ENCODE measurements at regions not wholly inside any gene's neighbourhood (a gene's known extent, or its start where the extent isn't known, plus 50 kb on each side); places are given as distances from the start of the nearest gene placed in this dataset.
"Not testable (repeated sequence)": the region's sequence is repeated elsewhere in the genome, so short reads cannot be mapped to it uniquely, and the experiment has no call there.

GRCh38 chr4:82097504-82097903 is 276.3 kb downstream of the HNRNPD start:
- Mint-ChIP-seq H3K4me1 (no peaks in the 10 kb centered on the region), H3K36me3 (no peaks in the 10 kb centered on the region), H3K4me3 (no peak overlapping the region), H3K27ac (no peak overlapping the region), H3K27me3 (no peaks in the 10 kb centered on the region), H3K9me3 (no peaks in the 10 kb centered on the region)

- no peak overlapping the region for H3K4me3 Mint-ChIP-seq
- no peaks in the 10 kb centered on the region for H3K36me3 Mint-ChIP-seq
- no peaks in the 10 kb centered on the region for H3K9me3 Mint-ChIP-seq
- no peak overlapping the region for H3K27ac Mint-ChIP-seq
- H3K27me3 Mint-ChIP-seq, result no peaks in the 10 kb centered on the region
- no peaks in the 10 kb centered on the region for H3K4me1 Mint-ChIP-seq
Measured at GRCh38 chr4:82090717-82091116, 283.1 kb downstream of the HNRNPD start.

GRCh38 chr4:82084747-82085146 is 289.0 kb downstream of the HNRNPD start:
- Mint-ChIP-seq H3K27me3 (no peaks in the 10 kb centered on the region), H3K4me1 (no peaks in the 10 kb centered on the region), H3K27ac (no peak overlapping the region), H3K4me3 (no peak overlapping the region), H3K9me3 (no peaks in the 10 kb centered on the region), H3K36me3 (no peaks in the 10 kb centered on the region)

GRCh38 chr4:82077471-82077995 is 296.3 kb downstream of the HNRNPD start:
- not testable (repeated sequence) for H3K27ac Mint-ChIP-seq, H3K27me3 Mint-ChIP-seq, H3K36me3 Mint-ChIP-seq

GRCh38 chr4:82076809-82077208 is 297.0 kb downstream of the HNRNPD start:
- Mint-ChIP-seq H3K27ac (no peak overlapping the region), H3K27me3 (no peaks in the 10 kb centered on the region), H3K36me3 (no peaks in the 10 kb centered on the region), H3K4me1 (no peaks in the 10 kb centered on the region), H3K4me3 (no peak overlapping the region), H3K9me3 (no peaks in the 10 kb centered on the region)

More at GRCh38 chr4:82077471-82077995, 296.3 kb downstream of the HNRNPD start:
- not testable (repeated sequence) for H3K4me3 Mint-ChIP-seq, H3K9me3 Mint-ChIP-seq, H3K4me1 Mint-ChIP-seq

- Mint-ChIP-seq H3K9me3 (no peaks in the 10 kb centered on the region), H3K27me3 (no peaks in the 10 kb centered on the region), H3K4me1 (no peaks in the 10 kb centered on the region), H3K4me3 (no peak overlapping the region), H3K36me3 (no peaks in the 10 kb centered on the region), H3K27ac (no peak overlapping the region)
Measured at GRCh38 chr4:82076359-82076758, 297.4 kb downstream of the HNRNPD start.

GRCh38 chr4:82071951-82072350 is 301.8 kb downstream of the HNRNPD start:
- no peaks in the 10 kb centered on the region for H3K27me3 Mint-ChIP-seq
- no peaks in the 10 kb centered on the region for H3K36me3 Mint-ChIP-seq
- no peaks in the 10 kb centered on the region for H3K9me3 Mint-ChIP-seq
- H3K4me1 Mint-ChIP-seq, result no peaks in the 10 kb centered on the region
- no peak overlapping the region for H3K27ac Mint-ChIP-seq
- no peak overlapping the region for H3K4me3 Mint-ChIP-seq

GRCh38 chr4:82069883-82070638 is 303.7 kb downstream of the HNRNPD start:
- no peak overlapping the region for H3K4me3 Mint-ChIP-seq
- no peaks in the 10 kb centered on the region for H3K9me3 Mint-ChIP-seq
- no peaks in the 10 kb centered on the region for H3K36me3 Mint-ChIP-seq
- H3K27ac Mint-ChIP-seq, result no peak overlapping the region
- H3K4me1 Mint-ChIP-seq, result no peaks in the 10 kb centered on the region
- no peaks in the 10 kb centered on the region for H3K27me3 Mint-ChIP-seq

GRCh38 chr4:82063017-82063416 is 310.8 kb downstream of the HNRNPD start:
- Mint-ChIP-seq H3K4me3 (no peak overlapping the region), H3K27me3 (no peaks in the 10 kb centered on the region), H3K9me3 (no peaks in the 10 kb centered on the region), H3K36me3 (no peaks in the 10 kb centered on the region), H3K4me1 (no peaks in the 10 kb centered on the region), H3K27ac (no peak overlapping the region)

- no peak overlapping the region for H3K27ac Mint-ChIP-seq
- H3K9me3 Mint-ChIP-seq, result no peaks in the 10 kb centered on the region
- H3K27me3 Mint-ChIP-seq, result peaks cover 9% of the 10 kb centered on the region
- no peaks in the 10 kb centered on the region for H3K36me3 Mint-ChIP-seq
- H3K4me3 Mint-ChIP-seq, result no peak overlapping the region
- no peaks in the 10 kb centered on the region for H3K4me1 Mint-ChIP-seq
Measured at GRCh38 chr4:82057990-82058544, 315.7 kb downstream of the HNRNPD start.

- no peak overlapping the region for H3K27ac Mint-ChIP-seq
- no peak overlapping the region for H3K4me3 Mint-ChIP-seq
- H3K36me3 Mint-ChIP-seq, result no peaks in the 10 kb centered on the region
- H3K4me1 Mint-ChIP-seq, result no peaks in the 10 kb centered on the region
- peaks cover 12% of the 10 kb centered on the region for H3K27me3 Mint-ChIP-seq
- H3K9me3 Mint-ChIP-seq, result no peaks in the 10 kb centered on the region
Measured at GRCh38 chr4:82055156-82055555, 318.6 kb downstream of the HNRNPD start.

GRCh38 chr4:82053396-82053795 is 320.4 kb downstream of the HNRNPD start:
- no peak overlapping the region for H3K4me3 Mint-ChIP-seq
- no peaks in the 10 kb centered on the region for H3K36me3 Mint-ChIP-seq
- H3K4me1 Mint-ChIP-seq, result no peaks in the 10 kb centered on the region
- peaks cover 14% of the 10 kb centered on the region for H3K27me3 Mint-ChIP-seq
- H3K9me3 Mint-ChIP-seq, result no peaks in the 10 kb centered on the region
- no peak overlapping the region for H3K27ac Mint-ChIP-seq

- Mint-ChIP-seq H3K9me3 (no peaks in the 10 kb centered on the region), H3K36me3 (no peaks in the 10 kb centered on the region), H3K27ac (no peak overlapping the region), H3K4me3 (no peak overlapping the region), H3K4me1 (no peaks in the 10 kb centered on the region), H3K27me3 (peaks cover 28% of the 10 kb centered on the region)
Measured at GRCh38 chr4:82050796-82051195, 323.0 kb downstream of the HNRNPD start.

- H3K27me3 Mint-ChIP-seq, result peaks cover 29% of the 10 kb centered on the region
- H3K4me1 Mint-ChIP-seq, result no peaks in the 10 kb centered on the region
- no peaks in the 10 kb centered on the region for H3K36me3 Mint-ChIP-seq
- no peaks in the 10 kb centered on the region for H3K9me3 Mint-ChIP-seq
- no peak overlapping the region for H3K27ac Mint-ChIP-seq
- H3K4me3 Mint-ChIP-seq, result no peak overlapping the region
Measured at GRCh38 chr4:82049294-82049693, 324.5 kb downstream of the HNRNPD start.

GRCh38 chr4:82047731-82048130 is 326.1 kb downstream of the HNRNPD start:
- peaks cover 2% of the 10 kb centered on the region for H3K4me1 Mint-ChIP-seq
- no peak overlapping the region for H3K4me3 Mint-ChIP-seq
- peaks cover 33% of the 10 kb centered on the region for H3K27me3 Mint-ChIP-seq
- H3K27ac Mint-ChIP-seq, result no peak overlapping the region
- no peaks in the 10 kb centered on the region for H3K36me3 Mint-ChIP-seq
- H3K9me3 Mint-ChIP-seq, result no peaks in the 10 kb centered on the region

GRCh38 chr4:82046796-82047195 is 327.0 kb downstream of the HNRNPD start:
- no peak overlapping the region for H3K4me3 Mint-ChIP-seq
- no peaks in the 10 kb centered on the region for H3K36me3 Mint-ChIP-seq
- H3K27ac Mint-ChIP-seq, result no peak overlapping the region
- peaks cover 39% of the 10 kb centered on the region for H3K27me3 Mint-ChIP-seq
- H3K4me1 Mint-ChIP-seq, result peaks cover 9% of the 10 kb centered on the region
- H3K9me3 Mint-ChIP-seq, result no peaks in the 10 kb centered on the region

Measured in activated naive CD4-positive, alpha-beta T cell treated with anti-CD3 and anti-CD28 coated beads, Interleukin-2, amount 50 U/mL, for 24 hours (primary cell).